ENCODE measurements at regions not wholly inside any gene's neighbourhood (a gene's known extent, or its start where the extent isn't known, plus 50 kb on each side); places are given as distances from the start of the nearest gene placed in this dataset.

DNA sequence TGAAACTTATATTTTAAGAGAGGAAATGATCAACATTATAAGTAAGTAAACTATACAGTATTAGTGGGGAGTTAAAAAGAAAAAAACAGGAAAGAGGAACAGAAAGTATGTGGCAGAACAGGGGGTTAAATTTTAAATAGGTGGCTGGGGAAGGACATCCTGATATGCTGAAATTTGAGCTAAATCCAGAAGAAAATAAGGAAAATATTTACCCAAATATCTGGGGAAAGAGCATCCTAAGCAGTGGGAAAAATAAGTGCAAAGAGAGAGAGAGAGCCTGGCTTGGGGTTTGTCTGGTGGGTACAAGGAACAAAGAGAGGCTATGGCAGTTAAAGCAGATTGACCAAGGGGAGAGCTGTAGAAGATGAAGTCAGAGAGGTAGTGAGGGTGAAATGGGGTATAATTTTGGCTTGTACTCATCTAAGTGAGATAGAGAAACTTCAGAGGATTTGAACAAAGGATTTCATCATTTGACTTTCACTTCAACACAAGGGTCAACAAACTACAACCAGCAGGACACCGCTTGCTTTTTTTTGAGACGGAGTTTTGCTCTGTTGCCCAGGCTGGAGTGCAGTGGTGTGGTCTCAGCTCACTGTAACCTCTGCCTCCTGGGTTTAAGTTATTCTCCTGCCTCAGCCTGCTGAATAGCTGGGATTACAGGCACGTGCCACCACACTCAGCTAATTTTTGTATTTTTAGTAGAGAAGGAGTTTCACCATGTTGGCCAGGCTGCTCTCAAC, 328.4 kb upstream of the CNR1 start:
- H3K27me3 Mint-ChIP-seq (ENCODE audit: insufficient read depth, unreplicated experiment), result peaks cover 13% of the 10 kb centered on the region
- H3K36me3 ChIP-seq (ENCODE audit: control insufficient read depth, insufficient read depth, low read length), result no peaks in the 10 kb centered on the region
- ChIA-PET CTCF (no interaction called here), POLR2A (no interaction called here)
- no TSS peak for BruUV-seq (replicated peaks)
- no peaks in the 10 kb centered on the region for H3K4me1 Mint-ChIP-seq (ENCODE audit: low read depth, unreplicated experiment)
- H3K4me3 Mint-ChIP-seq (ENCODE audit: unreplicated experiment), result no peak overlapping the region
- no peaks in the 10 kb centered on the region; the same call in 1 of the 2 replicates for H3K27me3 ChIP-seq (replicated peaks; ENCODE audit: control insufficient read depth, insufficient read depth, low read length)
- TF ChIP-seq, protein P1, sequence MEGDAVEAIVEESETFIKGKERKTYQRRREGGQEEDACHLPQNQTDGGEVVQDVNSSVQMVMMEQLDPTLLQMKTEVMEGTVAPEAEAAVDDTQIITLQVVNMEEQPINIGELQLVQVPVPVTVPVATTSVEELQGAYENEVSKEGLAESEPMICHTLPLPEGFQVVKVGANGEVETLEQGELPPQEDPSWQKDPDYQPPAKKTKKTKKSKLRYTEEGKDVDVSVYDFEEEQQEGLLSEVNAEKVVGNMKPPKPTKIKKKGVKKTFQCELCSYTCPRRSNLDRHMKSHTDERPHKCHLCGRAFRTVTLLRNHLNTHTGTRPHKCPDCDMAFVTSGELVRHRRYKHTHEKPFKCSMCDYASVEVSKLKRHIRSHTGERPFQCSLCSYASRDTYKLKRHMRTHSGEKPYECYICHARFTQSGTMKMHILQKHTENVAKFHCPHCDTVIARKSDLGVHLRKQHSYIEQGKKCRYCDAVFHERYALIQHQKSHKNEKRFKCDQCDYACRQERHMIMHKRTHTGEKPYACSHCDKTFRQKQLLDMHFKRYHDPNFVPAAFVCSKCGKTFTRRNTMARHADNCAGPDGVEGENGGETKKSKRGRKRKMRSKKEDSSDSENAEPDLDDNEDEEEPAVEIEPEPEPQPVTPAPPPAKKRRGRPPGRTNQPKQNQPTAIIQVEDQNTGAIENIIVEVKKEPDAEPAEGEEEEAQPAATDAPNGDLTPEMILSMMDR (IDR thresholded peaks at IDR 0.05; ENCODE audit: insufficient read depth in 1 of 2, low read depth in 1 of 2, low read length in 1 of 2, severe bottlenecking in 1 of 2, unreplicated experiment in 1 of 2), result no peak
- H3K4me3 ChIP-seq (ENCODE audit: low read depth, low read length), result no peak overlapping the region
- no peaks in the 10 kb centered on the region for H3K9me3 ChIP-seq
- no peaks in the 10 kb centered on the region for H3K4me1 ChIP-seq
- peaks cover 10% of the 10 kb centered on the region for H3K9me3 Mint-ChIP-seq (ENCODE audit: unreplicated experiment)
- intact Hi-C loops (cut with micrococcal nuclease; ENCODE audit: unreplicated experiment), result no loop called here
- no peak for DNase-seq
- no peak overlapping the region for H3K27ac Mint-ChIP-seq (ENCODE audit: unreplicated experiment)
- H3K36me3 Mint-ChIP-seq (ENCODE audit: insufficient read depth, unreplicated experiment), result no peaks in the 10 kb centered on the region

DNA sequence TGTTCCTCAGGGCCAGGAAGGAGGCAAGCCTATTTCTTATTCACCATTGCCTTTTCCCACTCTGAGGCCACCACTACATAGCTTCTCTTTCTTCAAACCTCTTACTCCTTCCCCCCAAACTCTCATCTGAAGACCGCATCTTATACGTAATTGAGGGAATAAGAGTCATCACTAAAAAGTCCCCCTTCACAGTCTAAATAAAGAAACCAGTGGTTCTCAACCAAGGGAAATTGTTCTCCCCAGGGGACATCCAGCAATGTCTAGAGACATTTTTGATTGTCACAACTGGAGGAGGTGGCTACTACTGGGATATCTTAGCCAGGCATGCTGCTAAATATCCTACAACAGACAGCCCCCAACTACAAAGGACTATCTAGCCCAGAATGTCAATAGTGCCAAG, 327.6 kb upstream of the CNR1 start:
- H3K4me1 ChIP-seq, result no peaks in the 10 kb centered on the region
- H3K36me3 ChIP-seq (ENCODE audit: control insufficient read depth, insufficient read depth, low read length), result no peaks in the 10 kb centered on the region
- no TSS peak for BruUV-seq (replicated peaks)
- intact Hi-C loops (cut with micrococcal nuclease; ENCODE audit: unreplicated experiment), result no loop called here
- DNase-seq, result no peak
- POLR2A ChIA-PET, result no interaction called here
- no peak overlapping the region for H3K4me3 Mint-ChIP-seq (ENCODE audit: unreplicated experiment)
- no peak overlapping the region for H3K4me3 ChIP-seq (ENCODE audit: low read depth, low read length)
- peaks cover 8% of the 10 kb centered on the region for H3K9me3 Mint-ChIP-seq (ENCODE audit: unreplicated experiment)
- no peaks in the 10 kb centered on the region for H3K36me3 Mint-ChIP-seq (ENCODE audit: insufficient read depth, unreplicated experiment)
- H3K27me3 Mint-ChIP-seq (ENCODE audit: insufficient read depth, unreplicated experiment), result peaks cover 11% of the 10 kb centered on the region
- H3K9me3 ChIP-seq, result no peaks in the 10 kb centered on the region
- CTCF ChIA-PET, result no interaction called here
- TF ChIP-seq, protein P1 (IDR thresholded peaks at IDR 0.05; ENCODE audit: insufficient read depth in 1 of 2, low read depth in 1 of 2, low read length in 1 of 2, severe bottlenecking in 1 of 2, unreplicated experiment in 1 of 2), result no peak
- no peaks in the 10 kb centered on the region; the same call in 1 of the 2 replicates for H3K27me3 ChIP-seq (replicated peaks; ENCODE audit: control insufficient read depth, insufficient read depth, low read length)
- no peaks in the 10 kb centered on the region for H3K4me1 Mint-ChIP-seq (ENCODE audit: low read depth, unreplicated experiment)
- no peak overlapping the region for H3K27ac Mint-ChIP-seq (ENCODE audit: unreplicated experiment)

DNA sequence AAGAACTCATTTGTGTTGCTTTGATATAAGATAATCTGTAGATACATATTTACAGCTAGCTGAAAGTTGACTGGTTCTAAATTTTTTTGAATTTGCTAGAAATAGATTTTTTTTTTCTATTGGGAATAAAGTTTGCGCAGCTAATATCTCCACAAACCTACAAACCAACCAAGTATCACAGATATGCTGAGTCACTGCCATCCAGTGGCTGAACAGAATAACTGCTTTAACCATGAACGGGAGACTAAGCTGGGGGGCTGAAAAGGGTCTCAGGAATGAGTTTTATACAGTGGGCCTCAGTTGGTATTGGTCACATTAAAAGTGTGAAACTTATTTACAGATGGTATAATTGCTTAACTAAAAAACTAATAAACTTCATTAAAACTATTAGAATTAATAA, 326.7 kb upstream of the CNR1 start:
- ChIA-PET POLR2A (no interaction called here), CTCF (interaction anchor here (0.6 to 1.0 kb wide), 2 partner anchors 660 to 1426 kb away, joined by 3 read pairs; no protein-coding TSS in a partner anchor)

More for the DNA sequence above, 326.7 kb upstream of the CNR1 start:
- H3K27me3 Mint-ChIP-seq (ENCODE audit: insufficient read depth, unreplicated experiment), result peaks cover 11% of the 10 kb centered on the region
- H3K9me3 Mint-ChIP-seq (ENCODE audit: unreplicated experiment), result no peaks in the 10 kb centered on the region
- H3K36me3 ChIP-seq (ENCODE audit: control insufficient read depth, insufficient read depth, low read length), result no peaks in the 10 kb centered on the region
- no peak overlapping the region for H3K4me3 ChIP-seq (ENCODE audit: low read depth, low read length)
- H3K36me3 Mint-ChIP-seq (ENCODE audit: insufficient read depth, unreplicated experiment), result no peaks in the 10 kb centered on the region
- no peaks in the 10 kb centered on the region for H3K4me1 ChIP-seq
- no TSS peak for BruUV-seq (replicated peaks)
- no peaks in the 10 kb centered on the region; the same call in 1 of the 2 replicates for H3K27me3 ChIP-seq (replicated peaks; ENCODE audit: control insufficient read depth, insufficient read depth, low read length)
- no peak for DNase-seq
- H3K9me3 ChIP-seq, result no peaks in the 10 kb centered on the region
- no peak overlapping the region for H3K27ac Mint-ChIP-seq (ENCODE audit: unreplicated experiment)
- H3K4me3 Mint-ChIP-seq (ENCODE audit: unreplicated experiment), result no peak overlapping the region
- intact Hi-C loops (cut with micrococcal nuclease; ENCODE audit: unreplicated experiment), result loop anchor here (1.0 kb wide), 1 partner anchor 564 kb away; no protein-coding TSS in a partner anchor
- no peaks in the 10 kb centered on the region for H3K4me1 Mint-ChIP-seq (ENCODE audit: low read depth, unreplicated experiment)
- TF ChIP-seq, protein P1 (IDR thresholded peaks at IDR 0.05; ENCODE audit: insufficient read depth in 1 of 2, low read depth in 1 of 2, low read length in 1 of 2, severe bottlenecking in 1 of 2, unreplicated experiment in 1 of 2), result peak; percentile 26 to 44
